Thyroid gland (tissue), 4 donors: ENCODE measurements at regions not wholly inside any gene's neighbourhood (a gene's known extent, or its start where the extent isn't known, plus 50 kb on each side); places are given as distances from the start of the nearest gene placed in this dataset.

Experiments
- DNase-seq, 2 donors: peaks; one replicate each; pipeline ENCODE4 v3.0.0-alpha.2; 2019
- H3K27ac ChIP-seq, 3 donors: fragments of 200-600 bp; sonication (generic); 1 replicate in 2 of 3; 2 replicates in 1 of 3; pipeline ENCODE4 v1.5.1; 2016 to 2019; ENCODE audit warnings: mild to moderate bottlenecking in 1 of 3, moderate library complexity in 1 of 3
- H3K27me3 ChIP-seq: fragments of 200-600 bp; sonication (generic); one replicate; pipeline ENCODE4 v1.5.1; 2019
- H3K36me3 ChIP-seq, 2 donors: fragments of 200-600 bp; sonication (generic); one replicate each; pipeline ENCODE4 v1.5.1; 2016 to 2019
- H3K4me1 ChIP-seq, 2 donors: fragments of 200-600 bp; sonication (generic); one replicate each; pipeline ENCODE4 v1.5.1; 2017 to 2019
- H3K4me3 ChIP-seq, 3 donors: fragments of 200-600 bp; sonication (generic); replicated peaks in 1 of 3; 1 replicate in 2 of 3; 2 replicates in 1 of 3; pipeline ENCODE4 v1.5.1; 2016; ENCODE audit warnings: mild to moderate bottlenecking in 1 of 3
- H3K9me3 ChIP-seq: fragments of 200-600 bp; sonication (generic); one replicate; pipeline ENCODE4 v1.5.1; 2017
- POLR2A ChIP-seq, 2 donors: fragments of 450-650 bp; IDR thresholded peaks; one replicate each; pipeline ENCODE4 v1.6.1; 2017; ENCODE audit warnings: antibody characterized with exemption in 2 of 2, mild to moderate bottlenecking in 2 of 2, moderate library complexity in 1 of 2
- WGBS, 2 donors: methylation state at CpG; one replicate each; pipeline ENCODE4 v1.1.5; 2017; 5-methylcytosine and 5-hydroxymethylcytosine counted together
- intact Hi-C: fragments of 100-400 bp; cut with DNase I; formaldehyde crosslinking; loops from one replicate; pipeline ENCODE4 v1.15.1; 2023
- TF ChIP-seq, protein P1 (sequence below), 6 experiments: fragments of 200-600 bp in 3 of 6; fragments of 450-650 bp in 3 of 6; sonication (generic) in 3 of 6; IDR thresholded peaks; one replicate each; pipeline ENCODE4 v1.5.1; 2016 to 2019; ENCODE audit warnings: antibody characterized with exemption in 6 of 6, mild to moderate bottlenecking in 2 of 6, inconsistent platforms in 1 of 6, moderate library complexity in 1 of 6

DNA sequence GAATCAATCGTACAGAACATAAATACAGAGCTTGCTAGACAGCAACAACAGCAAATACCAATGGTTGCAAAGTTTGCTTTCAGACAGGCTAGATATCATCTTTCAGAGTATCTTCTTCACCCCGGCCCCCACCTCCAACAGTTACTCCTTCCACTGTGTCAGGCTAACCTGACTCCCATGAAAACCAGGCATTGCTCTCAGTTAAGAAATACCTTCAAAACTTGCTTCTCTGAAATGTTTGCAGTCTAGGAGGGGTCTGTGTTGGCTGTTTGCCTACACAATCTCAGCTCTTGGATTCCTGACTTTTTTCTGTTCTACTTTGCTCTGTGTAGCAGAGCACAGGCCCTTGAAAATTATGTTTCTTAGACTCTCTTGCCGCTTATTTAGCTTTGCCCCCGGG lies 599.5 kb upstream of the SYT4 start:
- Histone ChIP-seq H3K36me3 (no peaks in the 10 kb centered on the region), H3K27me3 (no peaks in the 10 kb centered on the region), H3K4me3 (no peak overlapping the region), H3K27ac (no peak overlapping the region), H3K4me1 (peaks cover 0 to 8% of the 10 kb centered on the region in 2 donors), H3K9me3 (no peaks in the 10 kb centered on the region)
- peak in 1 of 2 donors; percentile 4 for DNase-seq
- intact Hi-C loops: no loop called here
- WGBS, 2 donors: 31 to 44% methylated on average over 4 of the region's 4 CpGs
- no peak for TF ChIP-seq POLR2A (IDR thresholded peaks at IDR 0.05)
- TF ChIP-seq, protein P1, sequence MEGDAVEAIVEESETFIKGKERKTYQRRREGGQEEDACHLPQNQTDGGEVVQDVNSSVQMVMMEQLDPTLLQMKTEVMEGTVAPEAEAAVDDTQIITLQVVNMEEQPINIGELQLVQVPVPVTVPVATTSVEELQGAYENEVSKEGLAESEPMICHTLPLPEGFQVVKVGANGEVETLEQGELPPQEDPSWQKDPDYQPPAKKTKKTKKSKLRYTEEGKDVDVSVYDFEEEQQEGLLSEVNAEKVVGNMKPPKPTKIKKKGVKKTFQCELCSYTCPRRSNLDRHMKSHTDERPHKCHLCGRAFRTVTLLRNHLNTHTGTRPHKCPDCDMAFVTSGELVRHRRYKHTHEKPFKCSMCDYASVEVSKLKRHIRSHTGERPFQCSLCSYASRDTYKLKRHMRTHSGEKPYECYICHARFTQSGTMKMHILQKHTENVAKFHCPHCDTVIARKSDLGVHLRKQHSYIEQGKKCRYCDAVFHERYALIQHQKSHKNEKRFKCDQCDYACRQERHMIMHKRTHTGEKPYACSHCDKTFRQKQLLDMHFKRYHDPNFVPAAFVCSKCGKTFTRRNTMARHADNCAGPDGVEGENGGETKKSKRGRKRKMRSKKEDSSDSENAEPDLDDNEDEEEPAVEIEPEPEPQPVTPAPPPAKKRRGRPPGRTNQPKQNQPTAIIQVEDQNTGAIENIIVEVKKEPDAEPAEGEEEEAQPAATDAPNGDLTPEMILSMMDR (IDR thresholded peaks at IDR 0.05): no peak

DNA sequence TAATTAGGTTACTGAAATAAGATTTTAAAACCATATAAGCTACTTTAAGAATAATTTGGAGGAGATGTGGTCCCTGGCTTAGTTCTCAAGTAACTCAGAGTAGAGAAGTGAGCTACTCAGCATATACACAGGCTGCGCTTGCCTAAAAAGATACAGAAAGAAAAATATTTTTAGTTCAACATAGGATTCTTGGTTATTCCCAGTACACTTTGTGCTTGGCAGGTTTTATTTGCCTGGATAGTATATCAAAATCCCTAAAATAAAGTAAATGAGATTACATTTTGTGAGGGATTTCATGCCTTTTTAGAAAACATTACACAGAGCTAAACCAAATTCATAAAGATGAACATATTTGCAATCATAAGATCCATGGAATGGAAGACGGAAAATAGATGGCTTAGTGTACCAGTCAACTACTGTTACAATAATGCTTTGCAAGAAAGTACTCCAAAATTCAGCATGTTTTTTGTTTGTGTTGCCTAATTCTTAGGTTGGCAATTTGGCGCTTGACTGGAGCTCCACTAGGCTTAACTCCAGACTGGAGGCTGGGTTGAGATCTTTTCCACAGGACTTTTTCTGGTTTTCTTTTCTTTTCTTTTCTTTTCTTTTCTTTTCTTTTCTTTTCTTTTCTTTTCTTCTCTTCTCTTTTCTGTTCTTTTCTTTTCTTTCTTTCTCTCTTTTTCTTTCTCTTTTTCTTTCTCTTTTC lies 600.5 kb upstream of the SYT4 start:
- TF ChIP-seq POLR2A (IDR thresholded peaks at IDR 0.05): no peak
- TF ChIP-seq, protein P1 (IDR thresholded peaks at IDR 0.05): no peak
- Histone ChIP-seq H3K27ac (no peak overlapping the region), H3K27me3 (no peaks in the 10 kb centered on the region), H3K4me3 (no peak overlapping the region), H3K9me3 (no peaks in the 10 kb centered on the region), H3K4me1 (peaks cover 0 to 8% of the 10 kb centered on the region in 2 donors), H3K36me3 (no peaks in the 10 kb centered on the region)
- peak in 1 of 2 donors; percentile 9 for DNase-seq
- WGBS, 2 donors: 73 to 82% methylated on average over 3 of the region's 3 CpGs
- intact Hi-C loops: no loop called here

DNA sequence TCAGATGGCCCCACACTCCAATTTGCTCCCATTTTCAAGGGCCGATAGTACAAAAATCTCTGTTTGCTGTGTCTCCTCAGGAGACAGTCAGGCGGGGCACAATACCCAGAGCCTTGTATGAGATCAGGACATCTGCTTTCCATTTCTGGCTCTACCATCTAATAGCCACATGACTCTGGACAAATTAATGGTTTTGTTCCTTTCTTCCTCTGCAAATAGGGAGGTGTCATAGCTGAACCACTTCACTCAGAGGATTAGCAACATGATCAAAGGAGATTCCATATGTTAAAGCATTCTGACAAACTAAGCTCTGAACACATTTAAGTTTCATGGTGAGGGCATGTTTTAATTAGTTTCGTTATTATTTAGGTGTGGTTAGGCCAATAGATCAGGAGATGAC lies 602.1 kb upstream of the SYT4 start:
- intact Hi-C loops: no loop called here
- Histone ChIP-seq H3K27ac (no peak overlapping the region), H3K36me3 (no peaks in the 10 kb centered on the region), H3K4me1 (peaks cover 0 to 8% of the 10 kb centered on the region in 2 donors), H3K9me3 (no peaks in the 10 kb centered on the region), H3K4me3 (no peak overlapping the region), H3K27me3 (no peaks in the 10 kb centered on the region)
- 75 to 87% methylated on average over 3 of the region's 3 CpGs for WGBS, 2 donors
- DNase-seq: no peak
- TF ChIP-seq, protein P1 (IDR thresholded peaks at IDR 0.05): no peak
- no peak for TF ChIP-seq POLR2A (IDR thresholded peaks at IDR 0.05)

DNA sequence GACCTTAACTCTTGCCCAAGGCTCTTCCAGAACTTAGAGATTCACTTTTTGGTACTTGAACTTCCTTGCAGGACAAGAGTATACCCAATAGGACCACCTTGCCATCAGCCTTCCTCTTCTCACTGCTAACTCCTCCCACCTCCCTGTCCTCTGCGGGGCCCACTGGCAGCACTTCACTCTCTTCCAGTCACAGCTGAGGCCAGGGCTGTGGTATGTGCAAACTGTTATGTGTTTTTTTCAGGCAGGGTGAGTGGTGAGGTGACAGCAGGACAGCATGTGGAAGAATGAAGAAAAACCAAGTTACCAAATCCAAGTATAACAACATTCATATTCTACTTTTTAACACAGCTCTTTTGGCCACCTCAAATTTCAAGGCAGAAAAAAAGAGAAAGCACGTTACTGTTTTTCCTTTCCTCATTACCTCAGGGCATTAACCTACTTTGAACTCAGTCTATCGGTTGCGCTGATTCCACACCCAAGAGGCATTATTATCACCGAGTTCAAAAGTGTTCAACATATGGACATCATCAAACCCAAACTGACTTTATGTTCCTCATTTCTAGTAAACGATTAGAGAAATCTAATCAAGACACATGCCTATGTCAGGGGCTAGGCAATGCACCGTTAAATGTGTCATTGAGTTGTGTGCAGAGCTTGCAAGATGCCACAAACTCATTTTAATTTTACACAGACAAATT lies 605.2 kb upstream of the SYT4 start:
- H3K27ac ChIP-seq: no peak overlapping the region
- TF ChIP-seq, protein P1 (IDR thresholded peaks at IDR 0.05): no peak
- TF ChIP-seq POLR2A (IDR thresholded peaks at IDR 0.05): no peak
- no peaks in the 10 kb centered on the region for H3K36me3 ChIP-seq
- no peaks in the 10 kb centered on the region for H3K27me3 ChIP-seq
- 66 to 70% methylated on average over 7 of the region's 7 CpGs for whole genome bisulfite sequencing, 2 donors
- intact Hi-C loops: no loop called here
- no peaks in the 10 kb centered on the region for H3K9me3 ChIP-seq
- no peak for DNase-seq
- no peak overlapping the region for H3K4me3 ChIP-seq
- no peaks in the 10 kb centered on the region for H3K4me1 ChIP-seq

DNA sequence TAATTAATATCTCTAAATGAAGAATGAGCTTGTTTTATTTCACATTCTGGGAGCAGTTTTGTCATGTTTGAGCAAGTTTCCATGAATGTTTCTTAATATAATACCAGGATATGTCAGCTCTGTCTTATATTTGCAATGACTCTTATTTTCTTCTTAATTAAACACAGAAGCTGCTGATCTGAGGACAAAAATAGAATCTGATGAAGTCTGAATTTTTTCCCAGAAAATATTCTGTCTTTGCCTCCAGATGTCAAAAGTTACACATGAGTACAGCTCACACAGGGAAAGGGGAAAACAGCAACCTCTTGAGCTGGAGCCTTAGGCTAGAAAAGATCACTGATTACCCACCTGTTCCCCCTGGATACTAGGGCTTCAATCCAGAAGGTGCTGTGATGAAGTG lies 606.6 kb upstream of the SYT4 start:
- Histone ChIP-seq H3K27me3 (no peaks in the 10 kb centered on the region), H3K4me1 (no peaks in the 10 kb centered on the region), H3K4me3 (no peak overlapping the region), H3K9me3 (no peaks in the 10 kb centered on the region), H3K36me3 (no peaks in the 10 kb centered on the region), H3K27ac (no peak overlapping the region)
- intact Hi-C loops: no loop called here
- no peak for TF ChIP-seq POLR2A (IDR thresholded peaks at IDR 0.05)
- TF ChIP-seq, protein P1 (IDR thresholded peaks at IDR 0.05): no peak
- no peak for DNase-seq
